GM19324 (cell line): ENCODE measurements at regions not wholly inside any gene's neighbourhood (a gene's known extent, or its start where the extent isn't known, plus 50 kb on each side); places are given as distances from the start of the nearest gene placed in this dataset.

Experiments
- ATAC-seq: cut with Tn5 transposase; IDR thresholded peaks from one replicate; pipeline ENCODE4 v1.9.1; 2021; ENCODE audit warnings: mild to moderate bottlenecking, moderate library complexity; ENCODE audit not compliant: unreplicated experiment, low FRiP score

- no peak for ATAC-seq
Observed at GRCh38 chr9:118538959-118539358, 830.3 kb downstream of the BRINP1 start.

- no peak for ATAC-seq
Observed at GRCh38 chr9:118553465-118553864, 815.8 kb downstream of the BRINP1 start.

- no peak for ATAC-seq
Observed at GRCh38 chr9:118554987-118555386, 814.2 kb downstream of the BRINP1 start.

- no peak for ATAC-seq
Observed at GRCh38 chr9:118558026-118558425, 811.2 kb downstream of the BRINP1 start.

GRCh38 chr9:118558891-118559290 lies 810.3 kb downstream of the BRINP1 start:
- ATAC-seq, result no peak

- ATAC-seq, result no peak
Observed at GRCh38 chr9:118561051-118561450, 808.2 kb downstream of the BRINP1 start.

GRCh38 chr9:118563677-118564076 lies 805.6 kb downstream of the BRINP1 start:
- ATAC-seq, result no peak

- ATAC-seq, result no peak
Observed at GRCh38 chr9:118567861-118568260, 801.4 kb downstream of the BRINP1 start.

- no peak for ATAC-seq
Observed at GRCh38 chr9:118568704-118569103, 800.5 kb downstream of the BRINP1 start.

GRCh38 chr9:118569148-118569547 lies 800.1 kb downstream of the BRINP1 start:
- ATAC-seq, result no peak

- no peak for ATAC-seq
Observed at GRCh38 chr9:118570066-118570465, 799.2 kb downstream of the BRINP1 start.

- ATAC-seq, result no peak
Observed at GRCh38 chr9:118575341-118576070, 793.7 kb downstream of the BRINP1 start.

GRCh38 chr9:118577121-118577520 lies 792.1 kb downstream of the BRINP1 start:
- no peak for ATAC-seq

GRCh38 chr9:118578467-118578866 lies 790.8 kb downstream of the BRINP1 start:
- no peak for ATAC-seq

- ATAC-seq, result no peak
Observed at GRCh38 chr9:118583414-118583813, 785.8 kb downstream of the BRINP1 start.

GRCh38 chr9:118586978-118587377 lies 782.3 kb downstream of the BRINP1 start:
- ATAC-seq, result no peak

GRCh38 chr9:118594428-118594827 lies 774.8 kb downstream of the BRINP1 start:
- ATAC-seq, result no peak

GRCh38 chr9:118595719-118596305 lies 773.4 kb downstream of the BRINP1 start:
- no peak for ATAC-seq

GRCh38 chr9:118596374-118597015 lies 772.7 kb downstream of the BRINP1 start:
- ATAC-seq, result no peak

GRCh38 chr9:118606668-118607067 lies 762.6 kb downstream of the BRINP1 start:
- no peak for ATAC-seq

GRCh38 chr9:118609355-118610044 lies 759.7 kb downstream of the BRINP1 start:
- no peak for ATAC-seq
